ENCODE measurements at regions not wholly inside any gene's neighbourhood (a gene's known extent, or its start where the extent isn't known, plus 50 kb on each side); places are given as distances from the start of the nearest gene placed in this dataset.

- DNase-seq (ENCODE audit: low read depth, low spot score) (peak; percentile 48), FAIRE-seq (no peak), ATAC-seq (peak; percentile 93)
- SMC1A ChIA-PET (ENCODE audit: uncharacterized antibody, unreplicated experiment), result no interaction called here
- H2AFZ ChIP-seq (ENCODE audit: control insufficient read depth, low read depth, low read length), result no peak overlapping the region
- 16% methylated on average over 24 of the region's 24 CpGs for WGBS (ENCODE audit: insufficient coverage, insufficient replicate concordance, low lambda C conversion rate, missing lambda C conversion rate)
- in situ Hi-C loops (cut with MboI), result no loop called here
- no peak overlapping the region for H3K4me3 ChIP-seq
- no peaks in the 10 kb centered on the region for H3K79me2 ChIP-seq (ENCODE audit: control insufficient read depth, insufficient read depth, low read length)
- H3K9me3 ChIP-seq (replicated peaks; ENCODE audit: control insufficient read depth, insufficient read depth, low read length), result peaks cover 3% of the 10 kb centered on the region; the same call in 2 of the 3 replicates
- no peaks in the 10 kb centered on the region for H3K4me1 ChIP-seq (ENCODE audit: control insufficient read depth, insufficient read depth, low read length)
- no TSS peak for BruUV-seq (replicated peaks)
- H4K20me1 ChIP-seq (ENCODE audit: control insufficient read depth, insufficient read depth), result no peaks in the 10 kb centered on the region
- no peak overlapping the region for H3K9ac ChIP-seq (ENCODE audit: control insufficient read depth, insufficient read depth, low read length)
- intact Hi-C loops (cut with micrococcal nuclease; ENCODE audit: unreplicated experiment), result no loop called here
- CTCF ChIA-PET, result no interaction called here
- H3K4me2 ChIP-seq (ENCODE audit: control insufficient read depth, insufficient read depth), result no peak overlapping the region
- H3K27me3 ChIP-seq (replicated peaks in 1 of 2; ENCODE audit: control insufficient read depth in 2 of 2, insufficient read depth in 2 of 2, low read length in 1 of 2), result peaks cover 0 to 3% of the 10 kb centered on the region in 2 experiments; a peak in 1 of 4 replicates
- RAD21 ChIA-PET (ENCODE audit: unreplicated experiment), result no interaction called here
- POLR2A ChIA-PET, result no interaction called here
- no peak overlapping the region for H3K27ac ChIP-seq (ENCODE audit: control insufficient read depth, insufficient read depth)
- H3K36me3 ChIP-seq (ENCODE audit: control insufficient read depth in 2 of 2, insufficient read depth in 2 of 2, low read length in 1 of 2), result no peaks in the 10 kb centered on the region
- TF ChIP-seq SMC3 (IDR thresholded peaks at IDR 0.05; ENCODE audit: borderline replicate concordance, low read length) (no peak), ZNF207 (IDR thresholded peaks at IDR 0.05; ENCODE audit: borderline replicate concordance) (no peak), RUNX3 (IDR thresholded peaks at IDR 0.05; ENCODE audit: low read length) (peak; percentile 98), YY1 (IDR thresholded peaks at IDR 0.05; ENCODE audit: low read depth, low read length) (0 out of 2 replicates have a peak, but pooled peaks have one; percentile 15), CBX5 (IDR thresholded peaks at IDR 0.05; ENCODE audit: low read depth) (peak; percentile 59; the same call in 1 of the 2 replicates), CREB1 (IDR thresholded peaks at IDR 0.05; ENCODE audit: low read depth) (peak; percentile 42; the same call in 1 of the 2 replicates), ZNF217 (IDR thresholded peaks at IDR 0.05) (0 out of 2 replicates have a peak, but pooled peaks have one; percentile 40), MEF2A (IDR thresholded peaks at IDR 0.05; ENCODE audit: insufficient read depth, low read depth, low read length) (0 out of 2 replicates have a peak, but pooled peaks have one; percentile 46), IKZF2 (IDR thresholded peaks at IDR 0.05) (peak; percentile 20 to 30; a peak in 2 of 4 replicates), TAF1 (IDR thresholded peaks at IDR 0.05; ENCODE audit: borderline replicate concordance, low read depth, low read length) (no peak), BCL3 (IDR thresholded peaks at IDR 0.05; ENCODE audit: borderline replicate concordance, insufficient read depth, low read depth, low read length, poor library complexity, severe bottlenecking) (peak; percentile 37), USF1 (IDR thresholded peaks at IDR 0.05; ENCODE audit: borderline replicate concordance, extremely low read length, insufficient read depth, low read depth, low read length) (peak; percentile 39), RBBP5 (conservative IDR thresholded peaks at IDR 0.05) (no peak), CHD4 (IDR thresholded peaks at IDR 0.05) (no peak), ZZZ3 (IDR thresholded peaks at IDR 0.05; ENCODE audit: control insufficient read depth, insufficient read length, low read depth) (no peak), FOXM1 (IDR thresholded peaks at IDR 0.05; ENCODE audit: low read depth, low read length) (peak; percentile 65), DPF2 (IDR thresholded peaks at IDR 0.05) (0 out of 2 replicates have a peak, but pooled peaks have one; percentile 40), NR2F1 (conservative IDR thresholded peaks at IDR 0.05) (0 out of 2 replicates have a peak, but pooled peaks have one; percentile 53), SPI1 (IDR thresholded peaks at IDR 0.05; ENCODE audit: borderline replicate concordance, insufficient read depth, low read depth, low read length) (peak; percentile 27; the same call in 1 of the 2 replicates), MLLT1 (IDR thresholded peaks at IDR 0.05) (0 out of 2 replicates have a peak, but pooled peaks have one; percentile 31), EP300 (IDR thresholded peaks at IDR 0.05; ENCODE audit: borderline replicate concordance in 1 of 2, control insufficient read depth in 1 of 2, low read depth in 2 of 2, low read length in 2 of 2) (peak in 1 of 2 experiments; percentile 45; a peak in 1 of 4 replicates), POLR2AphosphoS5 (IDR thresholded peaks at IDR 0.05; ENCODE audit: low read length) (no peak)
These were observed 82.0 kb upstream of the LRIG1 start for GRCh38 chr3:66582721-66583423.

Measured in GM12878 (cell line).